Kidney epithelial cell (primary cell): ENCODE measurements at regions not wholly inside any gene's neighbourhood (a gene's known extent, or its start where the extent isn't known, plus 50 kb on each side); places are given as distances from the start of the nearest gene placed in this dataset.
"Not testable (repeated sequence)": the region's sequence is repeated elsewhere in the genome, so short reads cannot be mapped to it uniquely, and the experiment has no call there.

Source experiments
- DNase-seq: peaks from one replicate; pipeline ENCODE4 v3.0.0-alpha.2; 2010; ENCODE audit warnings: low read depth
- H3K27me3 ChIP-seq: 2 replicates; pipeline ENCODE4 v1.6.0; 2011; ENCODE audit warnings: low read length; ENCODE audit not compliant: control insufficient read depth, insufficient read depth
- H3K36me3 ChIP-seq: 2 replicates; pipeline ENCODE4 v1.5.1; 2011; ENCODE audit warnings: low read length; ENCODE audit not compliant: control insufficient read depth, insufficient read depth
- H3K4me3 ChIP-seq: 2 replicates; pipeline ENCODE4 v1.5.1; 2011; ENCODE audit warnings: low read depth, mild to moderate bottlenecking, control low read depth, low read length
- TF ChIP-seq, protein P1 (sequence below): IDR thresholded peaks from 2 replicates; pipeline ENCODE4 v1.5.1; 2011; ENCODE audit warnings: mild to moderate bottlenecking, moderate library complexity, low read length, control low read depth, inconsistent platforms; ENCODE audit not compliant: insufficient read depth, poor library complexity, severe bottlenecking

DNA sequence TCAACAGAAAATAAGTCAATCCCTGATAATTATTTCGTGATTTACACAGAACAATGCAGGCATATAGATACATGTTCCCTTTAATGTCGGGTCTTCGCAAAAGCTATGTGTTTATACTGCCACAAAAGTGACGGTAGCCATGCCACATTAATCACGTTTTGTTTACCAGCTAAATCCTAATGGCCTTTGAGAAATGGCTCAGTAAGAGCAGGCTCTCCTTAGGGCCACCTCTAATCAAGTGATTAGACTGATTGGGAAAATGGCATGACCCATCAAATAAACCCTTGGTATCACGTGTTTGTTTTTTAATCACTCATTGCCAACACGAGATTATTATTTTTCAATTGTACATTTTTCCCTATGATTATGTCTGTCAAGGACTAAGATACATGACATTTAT, 102.0 kb upstream of the USP25 start:
- TF ChIP-seq, protein P1, sequence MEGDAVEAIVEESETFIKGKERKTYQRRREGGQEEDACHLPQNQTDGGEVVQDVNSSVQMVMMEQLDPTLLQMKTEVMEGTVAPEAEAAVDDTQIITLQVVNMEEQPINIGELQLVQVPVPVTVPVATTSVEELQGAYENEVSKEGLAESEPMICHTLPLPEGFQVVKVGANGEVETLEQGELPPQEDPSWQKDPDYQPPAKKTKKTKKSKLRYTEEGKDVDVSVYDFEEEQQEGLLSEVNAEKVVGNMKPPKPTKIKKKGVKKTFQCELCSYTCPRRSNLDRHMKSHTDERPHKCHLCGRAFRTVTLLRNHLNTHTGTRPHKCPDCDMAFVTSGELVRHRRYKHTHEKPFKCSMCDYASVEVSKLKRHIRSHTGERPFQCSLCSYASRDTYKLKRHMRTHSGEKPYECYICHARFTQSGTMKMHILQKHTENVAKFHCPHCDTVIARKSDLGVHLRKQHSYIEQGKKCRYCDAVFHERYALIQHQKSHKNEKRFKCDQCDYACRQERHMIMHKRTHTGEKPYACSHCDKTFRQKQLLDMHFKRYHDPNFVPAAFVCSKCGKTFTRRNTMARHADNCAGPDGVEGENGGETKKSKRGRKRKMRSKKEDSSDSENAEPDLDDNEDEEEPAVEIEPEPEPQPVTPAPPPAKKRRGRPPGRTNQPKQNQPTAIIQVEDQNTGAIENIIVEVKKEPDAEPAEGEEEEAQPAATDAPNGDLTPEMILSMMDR: no peak
- Histone ChIP-seq H3K36me3 (no peaks in the 10 kb centered on the region), H3K27me3 (no peaks in the 10 kb centered on the region), H3K4me3 (no peak overlapping the region)
- DNase-seq: no peak

GRCh38 chr21:15631342-15631741, 98.4 kb upstream of the USP25 start:
- Histone ChIP-seq H3K4me3 (no peak overlapping the region), H3K36me3 (no peaks in the 10 kb centered on the region), H3K27me3 (no peaks in the 10 kb centered on the region)
- DNase-seq: peak; percentile 32
- TF ChIP-seq, protein P1: no peak

- H3K36me3 ChIP-seq, H3K27me3 ChIP-seq, DNase-seq, H3K4me3 ChIP-seq: not testable (repeated sequence)
Measured at GRCh38 chr21:15634541-15634940, 95.2 kb upstream of the USP25 start.

- Histone ChIP-seq H3K4me3 (no peak overlapping the region), H3K27me3 (no peaks in the 10 kb centered on the region), H3K36me3 (no peaks in the 10 kb centered on the region)
- peak; percentile 12 for DNase-seq
- TF ChIP-seq, protein P1: no peak
Measured at GRCh38 chr21:15638856-15639549, 90.8 kb upstream of the USP25 start.

GRCh38 chr21:15640113-15640512, 89.7 kb upstream of the USP25 start:
- not testable (repeated sequence) for H3K4me3 ChIP-seq, H3K36me3 ChIP-seq, H3K27me3 ChIP-seq, DNase-seq

- Histone ChIP-seq H3K4me3 (no peak overlapping the region), H3K36me3 (no peaks in the 10 kb centered on the region), H3K27me3 (no peaks in the 10 kb centered on the region)
- TF ChIP-seq, protein P1: no peak
- DNase-seq: no peak
Measured at GRCh38 chr21:15644489-15644888, 85.3 kb upstream of the USP25 start.

DNA sequence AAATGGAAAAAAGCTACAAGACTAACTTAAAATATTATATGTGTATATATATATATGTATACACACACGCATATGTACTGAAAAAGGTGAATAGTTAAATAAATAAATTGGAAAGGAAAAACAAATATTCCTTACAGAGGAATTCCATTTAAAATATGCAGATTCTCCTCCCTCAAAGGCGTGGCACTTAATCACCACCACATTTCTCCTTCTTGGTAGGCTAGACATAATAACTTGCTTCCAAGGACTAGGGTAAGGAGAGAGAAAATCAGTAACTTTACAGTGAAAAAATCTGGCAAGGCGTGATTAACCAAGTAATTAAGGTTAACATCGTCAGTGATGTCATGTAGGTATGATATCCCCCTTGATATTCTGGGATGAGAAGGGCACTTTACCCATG, 84.0 kb upstream of the USP25 start:
- Histone ChIP-seq H3K4me3 (no peak overlapping the region), H3K27me3 (no peaks in the 10 kb centered on the region), H3K36me3 (no peaks in the 10 kb centered on the region)
- TF ChIP-seq, protein P1: no peak
- DNase-seq: no peak
